LNCaP clone FGC (cell line): ENCODE measurements at regions not wholly inside any gene's neighbourhood (a gene's known extent, or its start where the extent isn't known, plus 50 kb on each side); places are given as distances from the start of the nearest gene placed in this dataset.

ENCODE experiments used
- DNase-seq: peaks from one replicate; pipeline ENCODE4 v3.0.0-alpha.2; 2011; ENCODE audit warnings: low read depth
- H3K4me3 ChIP-seq: 2 replicates; pipeline ENCODE4 v1.5.1; 2011; ENCODE audit warnings: mild to moderate bottlenecking, low read depth, low read length, control low read depth
- CTCF ChIP-seq: IDR thresholded peaks from 2 replicates; pipeline ENCODE4 v1.5.1; 2012; ENCODE audit warnings: mild to moderate bottlenecking; ENCODE audit not compliant: control insufficient read depth, insufficient read depth; ENCODE audit errors: extremely low read depth

GRCh38 chr3:118705487-118706219 is 329.0 kb downstream of the IGSF11 start:
- TF ChIP-seq CTCF, result no peak
- DNase-seq, result no peak
- H3K4me3 ChIP-seq, result no peak overlapping the region

- H3K4me3 ChIP-seq, result no peak overlapping the region
- TF ChIP-seq CTCF, result no peak
- no peak for DNase-seq
Measured at GRCh38 chr3:118707991-118708390, 326.7 kb downstream of the IGSF11 start.

- no peak for TF ChIP-seq CTCF
- no peak overlapping the region for H3K4me3 ChIP-seq
- DNase-seq, result no peak
Measured at GRCh38 chr3:118710532-118710931, 324.1 kb downstream of the IGSF11 start.

- no peak overlapping the region for H3K4me3 ChIP-seq
- DNase-seq, result no peak
- no peak for TF ChIP-seq CTCF
Measured at GRCh38 chr3:118713502-118714207, 321.0 kb downstream of the IGSF11 start.

- H3K4me3 ChIP-seq, result no peak overlapping the region
- TF ChIP-seq CTCF, result no peak
- DNase-seq, result no peak
Measured at GRCh38 chr3:118714800-118715199, 319.8 kb downstream of the IGSF11 start.

GRCh38 chr3:118729546-118729945 is 305.1 kb downstream of the IGSF11 start:
- DNase-seq, result no peak
- no peak overlapping the region for H3K4me3 ChIP-seq
- TF ChIP-seq CTCF, result 0 out of 2 replicates have a peak, but pooled peaks have one; percentile 7
